ENCODE measurements at regions not wholly inside any gene's neighbourhood (a gene's known extent, or its start where the extent isn't known, plus 50 kb on each side); places are given as distances from the start of the nearest gene placed in this dataset.
A peak's percentile ranks its signal among the peaks of the same experiment; 100 is the strongest.

GRCh38 chr4:128359422-128359821, 71.8 kb upstream of the PGRMC2 start:
- ATAC-seq (no peak), DNase-seq (no peak)
- intact Hi-C loops (cut with micrococcal nuclease) = no loop called here

GRCh38 chr4:128358913-128359279, 71.3 kb upstream of the PGRMC2 start:
- peak; percentile 21 for ATAC-seq
- no peak for DNase-seq
- intact Hi-C loops (cut with micrococcal nuclease) = no loop called here

GRCh38 chr4:128358231-128358912, 70.8 kb upstream of the PGRMC2 start:
- ATAC-seq = peak; percentile 91
- intact Hi-C loops (cut with micrococcal nuclease) = no loop called here
- no peak for DNase-seq

- no peak for DNase-seq
- intact Hi-C loops (cut with micrococcal nuclease) = no loop called here
- ATAC-seq = no peak
Observed at GRCh38 chr4:128357286-128357685, 69.7 kb upstream of the PGRMC2 start.

- DNase-seq (peak; percentile 38), ATAC-seq (no peak)
- intact Hi-C loops (cut with micrococcal nuclease) = no loop called here
Observed at GRCh38 chr4:128355305-128355704, 67.7 kb upstream of the PGRMC2 start.

GRCh38 chr4:128354205-128354821, 66.7 kb upstream of the PGRMC2 start:
- no peak for DNase-seq
- intact Hi-C loops (cut with micrococcal nuclease) = no loop called here
- no peak for ATAC-seq

- no peak for ATAC-seq
- DNase-seq = no peak
- intact Hi-C loops (cut with micrococcal nuclease) = no loop called here
Observed at GRCh38 chr4:128353791-128354190, 66.2 kb upstream of the PGRMC2 start.

- no peak for ATAC-seq
- intact Hi-C loops (cut with micrococcal nuclease) = no loop called here
Observed at GRCh38 chr4:128351502-128351901, 63.9 kb upstream of the PGRMC2 start.

GRCh38 chr4:128350449-128351045, 62.9 kb upstream of the PGRMC2 start:
- DNase-seq (peak; percentile 29), ATAC-seq (peak; percentile 27)
- intact Hi-C loops (cut with micrococcal nuclease) = no loop called here

More at GRCh38 chr4:128351502-128351901, 63.9 kb upstream of the PGRMC2 start:
- DNase-seq = no peak

- intact Hi-C loops (cut with micrococcal nuclease) = no loop called here
- DNase-seq = no peak
- ATAC-seq = no peak
Observed at GRCh38 chr4:128349921-128350320, 62.3 kb upstream of the PGRMC2 start.

GRCh38 chr4:128347930-128348660, 60.5 kb upstream of the PGRMC2 start:
- intact Hi-C loops (cut with micrococcal nuclease) = no loop called here
- ATAC-seq = peak; percentile 60
- DNase-seq = no peak

GRCh38 chr4:128347175-128347868, 59.7 kb upstream of the PGRMC2 start:
- no peak for DNase-seq
- intact Hi-C loops (cut with micrococcal nuclease) = no loop called here
- no peak for ATAC-seq

- no peak for ATAC-seq
- intact Hi-C loops (cut with micrococcal nuclease) = no loop called here
- DNase-seq = no peak
Observed at GRCh38 chr4:128346054-128346716, 58.6 kb upstream of the PGRMC2 start.

- ATAC-seq = no peak
- intact Hi-C loops (cut with micrococcal nuclease) = no loop called here
Observed at GRCh38 chr4:128345650-128346049, 58.0 kb upstream of the PGRMC2 start.

GRCh38 chr4:128342762-128343161, 55.1 kb upstream of the PGRMC2 start:
- no peak for DNase-seq
- ATAC-seq = no peak
- intact Hi-C loops (cut with micrococcal nuclease) = no loop called here

More at GRCh38 chr4:128345650-128346049, 58.0 kb upstream of the PGRMC2 start:
- DNase-seq = no peak

GRCh38 chr4:128341634-128342033, 54.0 kb upstream of the PGRMC2 start:
- intact Hi-C loops (cut with micrococcal nuclease) = no loop called here
- ATAC-seq (no peak), DNase-seq (no peak)

- no peak for DNase-seq
- ATAC-seq = no peak
- intact Hi-C loops (cut with micrococcal nuclease) = no loop called here
Observed at GRCh38 chr4:128338634-128339355, 51.2 kb upstream of the PGRMC2 start.

GRCh38 chr4:128337863-128338262, 50.2 kb upstream of the PGRMC2 start:
- intact Hi-C loops (cut with micrococcal nuclease) = no loop called here
- no peak for DNase-seq
- no peak for ATAC-seq
